ENCODE measurements at regions not wholly inside any gene's neighbourhood (a gene's known extent, or its start where the extent isn't known, plus 50 kb on each side); places are given as distances from the start of the nearest gene placed in this dataset.
A peak's percentile ranks its signal among the peaks of the same experiment; 100 is the strongest.
"Not testable (repeated sequence)": the region's sequence is repeated elsewhere in the genome, so short reads cannot be mapped to it uniquely, and the experiment has no call there.

DNA sequence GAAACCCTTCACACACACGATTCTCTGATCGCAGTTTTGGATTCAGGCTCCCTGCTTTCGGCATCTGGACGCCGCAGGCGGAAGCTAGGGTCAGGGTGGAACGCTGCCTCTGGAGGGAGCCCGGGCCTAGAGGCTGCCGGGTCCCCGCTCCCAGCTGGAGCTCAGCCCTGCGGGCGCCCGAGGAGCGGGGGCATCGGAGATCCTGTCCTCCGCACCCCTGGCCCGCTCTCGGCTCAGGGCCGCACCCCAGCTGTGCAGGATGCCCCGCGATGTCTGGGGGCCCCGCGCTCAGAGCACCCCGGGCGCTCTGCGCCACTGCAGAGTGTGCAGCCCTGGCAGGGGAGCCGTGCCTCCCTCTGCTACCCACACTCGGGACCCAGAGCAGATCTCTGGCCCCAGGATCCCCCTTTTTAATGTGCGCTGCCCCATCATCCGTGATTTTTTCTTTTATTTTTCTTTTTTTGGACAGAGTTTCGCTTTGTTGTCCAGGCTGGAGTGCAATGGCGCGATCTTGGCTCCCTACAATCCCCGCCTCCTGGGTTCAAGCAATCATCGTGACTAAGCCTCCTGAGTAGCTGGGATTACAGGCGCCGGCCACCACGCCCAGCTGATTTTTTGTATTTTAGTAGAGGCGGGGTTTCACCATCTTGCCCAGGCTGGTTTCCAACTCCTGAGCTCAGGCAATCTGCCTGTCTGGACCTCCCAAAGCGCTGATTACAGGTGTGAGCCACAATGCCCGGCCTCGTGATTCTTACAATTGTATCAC lies 54.8 kb upstream of the TUBA3E start:
- H3K4me3 ChIP-seq (ENCODE audit: low read depth, low read length), result peak overlapping the region; percentile 38
- DNase-seq (ENCODE audit: low read depth), result no peak

GRCh38 chr2:130251873-130252620 lies 53.8 kb upstream of the TUBA3E start:
- peak overlapping the region; percentile 13 for H3K4me3 ChIP-seq (ENCODE audit: low read depth, low read length)

DNA sequence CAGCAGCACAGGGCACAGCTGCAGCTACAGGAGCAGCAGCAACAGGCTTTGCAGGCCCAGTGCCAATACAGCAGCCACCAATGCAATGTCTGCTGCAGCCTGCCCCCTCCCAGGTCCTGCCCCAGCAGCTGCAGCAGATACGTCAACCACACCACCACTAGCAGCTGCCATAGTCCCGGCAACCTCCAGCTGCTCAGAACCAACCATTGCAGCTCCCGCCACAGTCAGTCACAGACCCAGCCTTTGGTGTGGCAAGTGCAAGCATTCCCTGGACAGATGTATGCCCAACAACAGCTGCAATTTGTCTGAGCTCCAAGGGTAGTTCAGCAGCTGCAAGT lies 53.3 kb upstream of the TUBA3E start:
- peak; percentile 45 for DNase-seq (ENCODE audit: low read depth)
- no peak overlapping the region for H3K4me3 ChIP-seq (ENCODE audit: low read depth, low read length)

More at GRCh38 chr2:130251873-130252620, 53.8 kb upstream of the TUBA3E start:
- DNase-seq (ENCODE audit: low read depth), result no peak

DNA sequence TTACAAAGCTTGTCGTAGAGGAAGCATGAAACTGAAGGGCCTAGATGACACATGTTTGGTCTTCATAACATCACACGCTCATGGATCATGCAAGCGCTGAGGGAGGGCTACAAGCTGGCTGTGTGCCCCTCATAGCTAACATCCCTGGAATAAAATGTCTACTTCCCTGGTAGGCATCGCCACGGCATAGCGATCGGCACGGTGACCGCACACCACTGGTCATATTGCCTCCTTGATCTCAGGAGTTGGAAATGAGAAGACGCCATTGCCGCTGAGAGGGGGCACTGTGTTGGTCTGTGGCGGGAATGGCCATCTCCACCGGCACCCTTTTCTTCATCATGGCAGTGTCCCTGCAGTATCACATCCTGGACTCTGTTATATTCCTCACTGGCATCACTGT lies 50.1 kb upstream of the TUBA3E start:
- DNase-seq (ENCODE audit: low read depth); H3K4me3 ChIP-seq (ENCODE audit: low read depth, low read length): not testable (repeated sequence)
